ENCODE measurements at regions not wholly inside any gene's neighbourhood (a gene's known extent, or its start where the extent isn't known, plus 50 kb on each side); places are given as distances from the start of the nearest gene placed in this dataset.

DNA sequence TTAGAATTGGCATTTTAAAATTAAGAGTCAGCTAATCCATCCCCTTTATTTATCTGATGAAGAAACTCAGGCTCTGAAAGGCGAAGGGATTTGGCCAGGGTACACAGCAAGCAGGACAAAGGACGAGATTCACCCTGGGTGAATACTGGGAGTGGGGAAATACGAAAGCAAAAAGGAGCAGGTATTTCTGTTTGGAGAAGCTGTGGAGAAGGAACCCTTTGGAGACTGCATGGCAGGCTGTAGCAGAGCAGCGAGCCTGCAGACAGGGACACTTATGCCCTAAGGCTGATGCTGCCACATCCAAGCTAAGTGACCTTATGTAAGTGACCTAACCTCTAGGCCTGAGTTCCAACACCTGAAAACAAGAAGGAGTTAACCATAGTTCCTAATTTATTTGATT, 207.2 kb upstream of the C1orf87 start:
- CTCF ChIA-PET: interaction anchor here (0.9 to 2.4 kb wide), 19 partner anchors 9 to 769 kb away, joined by 3 to 15 read pairs (median 6); no protein-coding TSS in a partner anchor
- H3K4me3 ChIP-seq (ENCODE audit: low read depth, low read length): no peak overlapping the region
- no peak for DNase-seq (ENCODE audit: low read depth, low spot score)
- TF ChIP-seq, protein P1, sequence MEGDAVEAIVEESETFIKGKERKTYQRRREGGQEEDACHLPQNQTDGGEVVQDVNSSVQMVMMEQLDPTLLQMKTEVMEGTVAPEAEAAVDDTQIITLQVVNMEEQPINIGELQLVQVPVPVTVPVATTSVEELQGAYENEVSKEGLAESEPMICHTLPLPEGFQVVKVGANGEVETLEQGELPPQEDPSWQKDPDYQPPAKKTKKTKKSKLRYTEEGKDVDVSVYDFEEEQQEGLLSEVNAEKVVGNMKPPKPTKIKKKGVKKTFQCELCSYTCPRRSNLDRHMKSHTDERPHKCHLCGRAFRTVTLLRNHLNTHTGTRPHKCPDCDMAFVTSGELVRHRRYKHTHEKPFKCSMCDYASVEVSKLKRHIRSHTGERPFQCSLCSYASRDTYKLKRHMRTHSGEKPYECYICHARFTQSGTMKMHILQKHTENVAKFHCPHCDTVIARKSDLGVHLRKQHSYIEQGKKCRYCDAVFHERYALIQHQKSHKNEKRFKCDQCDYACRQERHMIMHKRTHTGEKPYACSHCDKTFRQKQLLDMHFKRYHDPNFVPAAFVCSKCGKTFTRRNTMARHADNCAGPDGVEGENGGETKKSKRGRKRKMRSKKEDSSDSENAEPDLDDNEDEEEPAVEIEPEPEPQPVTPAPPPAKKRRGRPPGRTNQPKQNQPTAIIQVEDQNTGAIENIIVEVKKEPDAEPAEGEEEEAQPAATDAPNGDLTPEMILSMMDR (IDR thresholded peaks at IDR 0.05; ENCODE audit: insufficient read depth, low read length, missing control alignments): no peak
- POLR2A ChIA-PET: no interaction called here

DNA sequence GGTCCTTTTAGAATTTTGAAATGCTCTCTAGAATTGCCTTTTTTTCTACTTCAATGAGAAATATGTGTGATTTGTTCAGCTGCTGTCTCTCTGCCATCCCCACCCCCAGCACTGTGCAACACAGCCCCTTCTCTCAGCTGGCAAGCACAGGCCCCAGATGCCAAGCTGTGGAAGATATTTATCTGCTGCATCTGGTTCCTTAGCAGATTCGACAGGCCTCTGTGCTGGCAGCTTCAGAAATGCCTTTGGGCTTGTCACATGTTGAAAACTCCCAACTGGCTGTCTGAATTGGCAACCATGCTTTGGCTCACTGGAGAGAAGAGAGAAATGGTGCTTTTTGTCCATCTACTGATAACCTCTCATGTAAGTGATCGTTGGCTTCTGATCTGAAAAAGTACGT, 206.7 kb upstream of the C1orf87 start:
- H3K4me3 ChIP-seq (ENCODE audit: low read depth, low read length): no peak overlapping the region
- ChIA-PET CTCF (interaction anchor here (1.2 to 2.4 kb wide), 6 partner anchors 9 to 569 kb away, joined by 3 to 15 read pairs (median 8); no protein-coding TSS in a partner anchor), POLR2A (no interaction called here)
- no peak for DNase-seq (ENCODE audit: low read depth, low spot score)
- TF ChIP-seq, protein P1 (IDR thresholded peaks at IDR 0.05; ENCODE audit: insufficient read depth, low read length, missing control alignments): no peak

DNA sequence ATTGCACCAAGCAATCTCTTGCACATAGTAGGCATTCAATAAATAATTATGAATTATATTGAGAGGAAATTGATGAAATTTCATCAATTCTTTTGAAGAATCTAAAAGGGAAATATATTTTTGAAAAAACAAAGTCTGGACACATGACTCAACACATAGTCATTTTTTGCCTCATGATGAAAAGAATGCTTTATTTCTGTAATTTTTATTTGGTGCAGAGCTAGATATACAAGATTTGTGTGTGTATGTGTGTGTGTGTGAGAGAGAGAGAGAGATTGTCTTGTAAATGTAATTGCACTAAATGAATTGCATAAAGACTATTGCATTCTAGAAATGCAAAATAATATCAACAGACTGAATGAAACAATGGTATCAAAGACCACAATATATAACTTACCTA, 206.2 kb upstream of the C1orf87 start:
- ChIA-PET CTCF (interaction anchor here (0.6 to 2.4 kb wide), 4 partner anchors 9 to 303 kb away, joined by 3 to 12 read pairs (median 4); no protein-coding TSS in a partner anchor), POLR2A (no interaction called here)
- TF ChIP-seq, protein P1 (IDR thresholded peaks at IDR 0.05; ENCODE audit: insufficient read depth, low read length, missing control alignments): no peak
- DNase-seq (ENCODE audit: low read depth, low spot score): no peak
- no peak overlapping the region for H3K4me3 ChIP-seq (ENCODE audit: low read depth, low read length)

DNA sequence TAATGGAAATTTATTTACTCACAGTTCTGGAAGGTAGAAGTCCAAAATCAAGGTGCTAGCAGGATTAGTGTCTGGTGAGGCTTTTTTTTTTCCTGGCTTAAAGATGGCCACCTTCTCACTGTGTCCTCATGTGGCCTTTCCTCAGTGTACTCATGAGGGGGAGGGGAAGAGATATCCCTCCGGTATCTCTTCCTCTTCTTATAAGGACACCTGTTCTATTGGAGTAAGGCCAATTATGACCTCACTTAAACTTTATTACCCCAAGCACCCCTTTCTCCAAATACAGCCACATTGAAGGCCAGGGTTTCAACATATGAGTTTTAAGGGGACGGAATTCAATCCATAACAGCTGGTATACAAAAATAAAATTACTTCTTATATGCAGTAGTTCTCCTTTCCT, 203.7 kb upstream of the C1orf87 start:
- TF ChIP-seq, protein P1 (IDR thresholded peaks at IDR 0.05; ENCODE audit: insufficient read depth, low read length, missing control alignments): no peak
- DNase-seq (ENCODE audit: low read depth, low spot score): no peak
- CTCF ChIA-PET: no interaction called here
- H3K4me3 ChIP-seq (ENCODE audit: low read depth, low read length): no peak overlapping the region
- POLR2A ChIA-PET: no interaction called here

DNA sequence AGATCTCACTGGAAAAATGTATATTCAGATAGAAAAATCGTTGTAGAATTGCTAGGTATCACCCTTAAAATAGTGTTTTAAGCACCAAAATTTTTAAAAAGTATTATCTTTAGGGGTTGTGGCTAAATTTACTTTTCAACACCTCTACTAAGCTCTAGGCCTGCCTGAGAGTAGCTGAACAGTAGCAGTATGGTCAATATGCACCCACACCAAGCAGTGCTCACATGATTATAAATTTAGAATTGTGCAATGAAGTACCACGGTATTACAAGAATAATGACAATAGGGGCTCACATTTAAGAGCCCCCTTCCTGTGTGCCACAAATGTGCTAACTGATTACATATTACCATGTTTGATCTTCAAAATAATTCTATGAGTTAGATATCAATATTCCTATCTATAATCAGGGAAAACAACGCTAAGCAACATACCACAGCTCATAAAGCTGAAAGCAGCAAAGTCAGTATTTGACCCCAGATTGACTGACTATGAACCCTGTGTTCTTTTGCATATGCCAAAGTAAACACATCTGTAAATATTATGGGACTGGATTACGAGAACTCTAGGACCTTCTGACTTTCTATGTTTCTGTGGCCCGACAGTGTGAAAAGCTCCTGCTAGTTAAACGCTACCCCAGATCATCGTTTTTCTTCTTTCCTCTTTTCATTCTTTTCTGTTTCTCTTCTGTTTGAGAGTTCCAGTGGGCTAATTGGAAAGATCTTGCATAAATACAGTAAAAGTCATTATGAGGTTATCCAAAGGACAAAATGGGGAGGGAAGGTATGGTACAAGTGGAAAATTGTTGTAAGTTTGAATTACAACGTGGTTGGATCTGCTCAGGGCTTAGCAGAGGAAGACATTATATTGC, 201.1 kb upstream of the C1orf87 start:
- H3K4me3 ChIP-seq (ENCODE audit: low read depth, low read length): no peak overlapping the region
- CTCF ChIA-PET: interaction anchor here (1.3 to 1.8 kb wide), 2 partner anchors 145 to 303 kb away, joined by 5 read pairs; no protein-coding TSS in a partner anchor
- POLR2A ChIA-PET: no interaction called here
- TF ChIP-seq, protein P1 (IDR thresholded peaks at IDR 0.05; ENCODE audit: insufficient read depth, low read length, missing control alignments): no peak
- DNase-seq (ENCODE audit: low read depth, low spot score): no peak

DNA sequence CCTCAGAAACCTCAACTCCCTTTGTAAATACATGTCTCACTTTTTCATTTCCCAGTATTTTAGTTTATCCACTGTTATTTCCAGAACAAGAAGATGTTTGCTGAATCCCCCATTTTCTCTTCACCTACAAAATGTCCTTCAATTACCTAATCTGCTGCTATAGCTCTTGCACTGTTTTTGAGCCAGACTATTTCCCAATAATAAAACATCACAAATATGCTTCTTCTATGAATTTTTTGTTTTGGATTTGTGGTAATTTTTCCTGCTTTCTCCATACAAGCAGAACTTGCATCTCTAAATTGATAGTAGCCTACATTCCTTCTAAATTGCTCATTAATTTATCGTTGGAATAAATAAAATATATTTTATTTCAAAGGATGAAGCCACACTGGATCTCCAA, 199.6 kb upstream of the C1orf87 start:
- TF ChIP-seq, protein P1 (IDR thresholded peaks at IDR 0.05; ENCODE audit: insufficient read depth, low read length, missing control alignments): no peak
- ChIA-PET POLR2A (no interaction called here), CTCF (interaction anchor here (1.8 kb wide), 1 partner anchor 302 kb away, joined by 5 read pairs; no protein-coding TSS in a partner anchor)
- DNase-seq (ENCODE audit: low read depth, low spot score): no peak
- no peak overlapping the region for H3K4me3 ChIP-seq (ENCODE audit: low read depth, low read length)
